Esophagus squamous epithelium (tissue), 4 donors: ENCODE measurements at regions not wholly inside any gene's neighbourhood (a gene's known extent, or its start where the extent isn't known, plus 50 kb on each side); places are given as distances from the start of the nearest gene placed in this dataset.

Source experiments
- POLR2A ChIP-seq, 4 donors: fragments of 450-650 bp; IDR thresholded peaks; one replicate each; pipeline ENCODE4 v1.6.1; 2017; ENCODE audit warnings: antibody characterized with exemption in 4 of 4, mild to moderate bottlenecking in 4 of 4, moderate library complexity in 3 of 4
- TF ChIP-seq, protein P1 (sequence below), 6 experiments: fragments of 450-650 bp in 4 of 6; fragments of 200-600 bp in 2 of 6; sonication (generic) in 2 of 6; IDR thresholded peaks; one replicate each; pipeline ENCODE4 v1.5.1; 2016 to 2019; ENCODE audit warnings: antibody characterized with exemption in 6 of 6, mild to moderate bottlenecking in 4 of 6, moderate library complexity in 4 of 6

DNA sequence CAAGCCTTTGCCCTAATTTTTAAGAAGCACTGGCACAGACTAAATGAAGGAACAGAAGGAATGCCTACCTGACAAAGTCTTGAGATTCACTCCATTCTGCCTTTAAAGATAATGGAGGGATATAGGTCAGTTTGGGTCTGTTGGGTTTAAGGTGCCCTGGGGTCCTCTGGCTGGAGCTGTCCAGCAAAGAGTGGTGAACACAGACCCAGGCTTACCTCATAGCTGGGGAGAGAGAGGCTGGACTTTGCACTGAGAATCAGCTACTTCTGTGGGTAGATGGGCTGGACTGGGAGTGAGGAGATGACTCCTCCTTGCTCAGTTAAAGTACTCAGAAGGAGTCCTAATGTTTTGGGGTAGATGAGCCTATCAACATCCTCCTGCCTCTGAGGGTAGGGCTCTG, 64.4 kb upstream of the CXCR4 start:
- TF ChIP-seq, protein P1, sequence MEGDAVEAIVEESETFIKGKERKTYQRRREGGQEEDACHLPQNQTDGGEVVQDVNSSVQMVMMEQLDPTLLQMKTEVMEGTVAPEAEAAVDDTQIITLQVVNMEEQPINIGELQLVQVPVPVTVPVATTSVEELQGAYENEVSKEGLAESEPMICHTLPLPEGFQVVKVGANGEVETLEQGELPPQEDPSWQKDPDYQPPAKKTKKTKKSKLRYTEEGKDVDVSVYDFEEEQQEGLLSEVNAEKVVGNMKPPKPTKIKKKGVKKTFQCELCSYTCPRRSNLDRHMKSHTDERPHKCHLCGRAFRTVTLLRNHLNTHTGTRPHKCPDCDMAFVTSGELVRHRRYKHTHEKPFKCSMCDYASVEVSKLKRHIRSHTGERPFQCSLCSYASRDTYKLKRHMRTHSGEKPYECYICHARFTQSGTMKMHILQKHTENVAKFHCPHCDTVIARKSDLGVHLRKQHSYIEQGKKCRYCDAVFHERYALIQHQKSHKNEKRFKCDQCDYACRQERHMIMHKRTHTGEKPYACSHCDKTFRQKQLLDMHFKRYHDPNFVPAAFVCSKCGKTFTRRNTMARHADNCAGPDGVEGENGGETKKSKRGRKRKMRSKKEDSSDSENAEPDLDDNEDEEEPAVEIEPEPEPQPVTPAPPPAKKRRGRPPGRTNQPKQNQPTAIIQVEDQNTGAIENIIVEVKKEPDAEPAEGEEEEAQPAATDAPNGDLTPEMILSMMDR (IDR thresholded peaks at IDR 0.05), result no peak
- TF ChIP-seq POLR2A (IDR thresholded peaks at IDR 0.05), result no peak
